ENCODE measurements at regions not wholly inside any gene's neighbourhood (a gene's known extent, or its start where the extent isn't known, plus 50 kb on each side); places are given as distances from the start of the nearest gene placed in this dataset.
"Not testable (repeated sequence)": the region's sequence is repeated elsewhere in the genome, so short reads cannot be mapped to it uniquely, and the experiment has no call there.

DNA sequence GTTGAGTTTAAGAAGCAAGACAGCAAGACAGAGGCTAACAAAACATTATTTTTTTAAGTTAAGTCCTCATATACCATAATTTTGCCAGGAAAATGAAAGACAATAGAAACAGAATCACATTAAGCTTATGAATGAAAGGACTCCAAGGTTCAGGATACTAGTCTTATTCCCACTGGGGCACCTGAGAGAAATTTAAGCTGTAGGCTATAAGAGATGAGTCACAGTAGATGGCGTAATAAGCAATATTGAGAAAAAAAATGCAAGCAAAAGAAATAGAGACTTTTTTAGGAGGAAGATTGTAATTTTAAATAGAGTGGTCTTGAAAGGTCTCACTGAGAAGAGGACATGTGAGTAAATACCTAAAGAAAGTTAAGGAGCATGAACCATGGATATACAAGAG is 57.1 kb upstream of the KIF2B start:
- Histone ChIP-seq H3K4me1 (ENCODE audit: control insufficient read depth, low read length) (no peaks in the 10 kb centered on the region), H3F3A (ENCODE audit: control insufficient read depth, insufficient read depth) (no peaks in the 10 kb centered on the region), H4K20me1 (ENCODE audit: control insufficient read depth, insufficient read depth, low read depth, low read length) (no peaks in the 10 kb centered on the region), H3K27me3 (ENCODE audit: control insufficient read depth, low read length) (no peaks in the 10 kb centered on the region), H3K9me2 (replicated peaks; ENCODE audit: control insufficient read depth, low read length) (no peaks in the 10 kb centered on the region), H3K9me3 (ENCODE audit: control insufficient read depth, insufficient read depth, low read length) (no peaks in the 10 kb centered on the region; the same call in 1 of the 2 replicates), H3K4me2 (ENCODE audit: low read length) (no peak overlapping the region), H3K27ac (ENCODE audit: low read depth, low read length) (no peak overlapping the region), H3K79me2 (ENCODE audit: control insufficient read depth, low read length) (no peaks in the 10 kb centered on the region), H3K4me3 (ENCODE audit: low read length) (no peak overlapping the region), H3K36me3 (ENCODE audit: control insufficient read depth, low read length) (no peaks in the 10 kb centered on the region)
- no peak for TF ChIP-seq EZH2phosphoT487 (IDR thresholded peaks at IDR 0.05; ENCODE audit: borderline replicate concordance, low read length)
- TF ChIP-seq, protein P1, sequence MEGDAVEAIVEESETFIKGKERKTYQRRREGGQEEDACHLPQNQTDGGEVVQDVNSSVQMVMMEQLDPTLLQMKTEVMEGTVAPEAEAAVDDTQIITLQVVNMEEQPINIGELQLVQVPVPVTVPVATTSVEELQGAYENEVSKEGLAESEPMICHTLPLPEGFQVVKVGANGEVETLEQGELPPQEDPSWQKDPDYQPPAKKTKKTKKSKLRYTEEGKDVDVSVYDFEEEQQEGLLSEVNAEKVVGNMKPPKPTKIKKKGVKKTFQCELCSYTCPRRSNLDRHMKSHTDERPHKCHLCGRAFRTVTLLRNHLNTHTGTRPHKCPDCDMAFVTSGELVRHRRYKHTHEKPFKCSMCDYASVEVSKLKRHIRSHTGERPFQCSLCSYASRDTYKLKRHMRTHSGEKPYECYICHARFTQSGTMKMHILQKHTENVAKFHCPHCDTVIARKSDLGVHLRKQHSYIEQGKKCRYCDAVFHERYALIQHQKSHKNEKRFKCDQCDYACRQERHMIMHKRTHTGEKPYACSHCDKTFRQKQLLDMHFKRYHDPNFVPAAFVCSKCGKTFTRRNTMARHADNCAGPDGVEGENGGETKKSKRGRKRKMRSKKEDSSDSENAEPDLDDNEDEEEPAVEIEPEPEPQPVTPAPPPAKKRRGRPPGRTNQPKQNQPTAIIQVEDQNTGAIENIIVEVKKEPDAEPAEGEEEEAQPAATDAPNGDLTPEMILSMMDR (IDR thresholded peaks at IDR 0.05; ENCODE audit: low read depth, low read length, poor library complexity, severe bottlenecking) = no peak

DNA sequence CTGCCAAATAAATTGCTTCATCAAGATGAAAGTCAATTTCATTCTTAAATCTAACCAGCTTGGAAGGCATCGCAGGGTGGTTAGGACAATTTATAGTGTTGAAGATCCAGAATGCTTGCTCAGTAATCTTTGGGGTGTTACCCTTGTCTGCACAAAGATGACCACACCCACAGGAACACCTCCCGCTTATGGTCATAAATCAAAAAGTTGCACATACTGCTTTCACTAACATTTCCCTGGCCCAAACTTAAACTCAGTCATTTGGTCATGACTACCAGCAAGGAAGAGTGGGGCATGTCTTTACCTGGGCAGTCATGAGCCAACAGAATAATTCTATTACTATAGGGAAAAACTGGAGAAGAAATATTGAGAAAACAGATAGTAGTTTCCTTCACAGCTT is 57.6 kb upstream of the KIF2B start:
- H3K9me3 ChIP-seq (ENCODE audit: control insufficient read depth, insufficient read depth, low read length) = no peaks in the 10 kb centered on the region; the same call in 1 of the 2 replicates

DNA sequence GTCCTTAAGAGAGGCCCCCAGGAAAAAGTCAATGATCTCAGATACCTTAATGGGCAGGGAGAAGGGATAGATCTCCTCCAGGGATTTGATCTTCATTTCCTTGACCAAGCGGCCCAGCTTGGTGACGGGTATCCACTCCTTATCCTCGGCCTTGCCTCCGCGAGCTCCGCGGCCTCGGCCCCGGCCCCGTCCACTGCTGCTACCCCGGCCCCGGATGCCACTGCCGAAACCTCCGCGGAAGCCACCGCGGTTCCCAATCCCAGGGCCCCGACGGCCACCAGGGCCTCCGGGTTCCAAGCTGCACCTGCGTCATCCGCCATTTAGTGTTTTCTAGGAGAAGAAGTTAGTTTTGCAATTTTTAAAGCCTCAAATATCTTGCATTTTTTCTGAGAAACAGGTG is 65.2 kb upstream of the KIF2B start:
- Histone ChIP-seq H4K20me1 (ENCODE audit: control insufficient read depth, insufficient read depth, low read depth, low read length) (no peaks in the 10 kb centered on the region), H3K9me2 (replicated peaks; ENCODE audit: control insufficient read depth, low read length) (no peaks in the 10 kb centered on the region), H3F3A (ENCODE audit: control insufficient read depth, insufficient read depth) (no peaks in the 10 kb centered on the region), H3K27me3 (ENCODE audit: control insufficient read depth, low read length) (no peaks in the 10 kb centered on the region), H3K9me3 (ENCODE audit: control insufficient read depth, insufficient read depth, low read length) (no peaks in the 10 kb centered on the region), H3K27ac (ENCODE audit: low read depth, low read length) (no peak overlapping the region), H3K4me3 (ENCODE audit: low read length) (no peak overlapping the region), H3K4me2 (ENCODE audit: low read length) (no peak overlapping the region), H3K79me2 (ENCODE audit: control insufficient read depth, low read length) (no peaks in the 10 kb centered on the region), H3K4me1 (ENCODE audit: control insufficient read depth, low read length) (no peaks in the 10 kb centered on the region), H3K36me3 (ENCODE audit: control insufficient read depth, low read length) (no peaks in the 10 kb centered on the region)
- TF ChIP-seq EZH2phosphoT487 (IDR thresholded peaks at IDR 0.05; ENCODE audit: borderline replicate concordance, low read length) = no peak
- TF ChIP-seq, protein P1 (IDR thresholded peaks at IDR 0.05; ENCODE audit: low read depth, low read length, poor library complexity, severe bottlenecking) = no peak

More for the DNA sequence above, 57.6 kb upstream of the KIF2B start:
- Histone ChIP-seq H4K20me1 (ENCODE audit: control insufficient read depth, insufficient read depth, low read depth, low read length) (no peaks in the 10 kb centered on the region), H3K4me3 (ENCODE audit: low read length) (no peak overlapping the region), H3K79me2 (ENCODE audit: control insufficient read depth, low read length) (no peaks in the 10 kb centered on the region), H3K9me2 (replicated peaks; ENCODE audit: control insufficient read depth, low read length) (no peaks in the 10 kb centered on the region), H3K4me2 (ENCODE audit: low read length) (no peak overlapping the region), H3K4me1 (ENCODE audit: control insufficient read depth, low read length) (no peaks in the 10 kb centered on the region), H3K27me3 (ENCODE audit: control insufficient read depth, low read length) (no peaks in the 10 kb centered on the region), H3F3A (ENCODE audit: control insufficient read depth, insufficient read depth) (no peaks in the 10 kb centered on the region), H3K36me3 (ENCODE audit: control insufficient read depth, low read length) (no peaks in the 10 kb centered on the region), H3K27ac (ENCODE audit: low read depth, low read length) (no peak overlapping the region)
- TF ChIP-seq, protein P1 (IDR thresholded peaks at IDR 0.05; ENCODE audit: low read depth, low read length, poor library complexity, severe bottlenecking) = no peak
- TF ChIP-seq EZH2phosphoT487 (IDR thresholded peaks at IDR 0.05; ENCODE audit: borderline replicate concordance, low read length) = no peak

DNA sequence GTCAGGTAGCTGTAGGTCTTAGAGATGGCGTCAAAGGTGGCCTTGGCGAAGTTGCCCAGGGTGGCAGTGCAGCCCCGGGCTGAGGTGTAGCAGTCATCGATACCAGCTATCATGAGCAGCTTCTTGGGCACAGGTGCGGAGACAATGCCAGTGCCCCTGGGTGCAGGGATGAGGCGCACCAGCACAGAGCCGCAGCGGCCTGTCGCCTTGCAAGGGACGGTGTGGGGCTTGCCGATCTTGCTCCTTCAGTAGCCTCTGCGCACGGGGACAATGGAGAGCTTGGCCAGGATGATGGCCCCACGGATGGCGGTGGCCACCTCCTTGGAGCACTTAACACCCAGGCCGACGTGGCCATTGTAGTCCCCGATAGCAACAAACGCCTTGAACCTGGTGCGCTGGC is 65.6 kb upstream of the KIF2B start:
- not testable (repeated sequence) for H3K4me3 ChIP-seq (ENCODE audit: low read length); H3K4me1 ChIP-seq (ENCODE audit: control insufficient read depth, low read length); H3K4me2 ChIP-seq (ENCODE audit: low read length); H3F3A ChIP-seq (ENCODE audit: control insufficient read depth, insufficient read depth); H3K27ac ChIP-seq (ENCODE audit: low read depth, low read length); H3K9me3 ChIP-seq (ENCODE audit: control insufficient read depth, insufficient read depth, low read length); H4K20me1 ChIP-seq (ENCODE audit: control insufficient read depth, insufficient read depth, low read depth, low read length); H3K27me3 ChIP-seq (ENCODE audit: control insufficient read depth, low read length); H3K9me2 ChIP-seq (replicated peaks; ENCODE audit: control insufficient read depth, low read length); H3K79me2 ChIP-seq (ENCODE audit: control insufficient read depth, low read length); H3K36me3 ChIP-seq (ENCODE audit: control insufficient read depth, low read length)
